HG03196 (cell line): ENCODE measurements at regions not wholly inside any gene's neighbourhood (a gene's known extent, or its start where the extent isn't known, plus 50 kb on each side); places are given as distances from the start of the nearest gene placed in this dataset.

ENCODE experiments used
- ATAC-seq: cut with Tn5 transposase; IDR thresholded peaks from one replicate; pipeline ENCODE4 v1.9.1; 2021; ENCODE audit not compliant: unreplicated experiment

- no peak for ATAC-seq
Observed at GRCh38 chr4:117786566-117786965, 247.7 kb upstream of the NDST3 start.

GRCh38 chr4:117793845-117794480 lies 240.3 kb upstream of the NDST3 start:
- ATAC-seq = no peak

GRCh38 chr4:117796677-117797076 lies 237.6 kb upstream of the NDST3 start:
- ATAC-seq = no peak

- ATAC-seq = no peak
Observed at GRCh38 chr4:117800636-117801035, 233.7 kb upstream of the NDST3 start.

- no peak for ATAC-seq
Observed at GRCh38 chr4:117801756-117802155, 232.5 kb upstream of the NDST3 start.

- no peak for ATAC-seq
Observed at GRCh38 chr4:117811731-117812130, 222.6 kb upstream of the NDST3 start.

- ATAC-seq = no peak
Observed at GRCh38 chr4:117814277-117815246, 219.7 kb upstream of the NDST3 start.

GRCh38 chr4:117817301-117817700 lies 217.0 kb upstream of the NDST3 start:
- ATAC-seq = no peak

- no peak for ATAC-seq
Observed at GRCh38 chr4:117821834-117822233, 212.5 kb upstream of the NDST3 start.

- no peak for ATAC-seq
Observed at GRCh38 chr4:117823388-117823787, 210.9 kb upstream of the NDST3 start.

- ATAC-seq = no peak
Observed at GRCh38 chr4:117825600-117825999, 208.7 kb upstream of the NDST3 start.

- no peak for ATAC-seq
Observed at GRCh38 chr4:117831060-117831683, 203.1 kb upstream of the NDST3 start.

- ATAC-seq = no peak
Observed at GRCh38 chr4:117835566-117835965, 198.7 kb upstream of the NDST3 start.

- no peak for ATAC-seq
Observed at GRCh38 chr4:117844594-117844993, 189.7 kb upstream of the NDST3 start.

GRCh38 chr4:117845270-117845669 lies 189.0 kb upstream of the NDST3 start:
- no peak for ATAC-seq

GRCh38 chr4:117847849-117848248 lies 186.4 kb upstream of the NDST3 start:
- no peak for ATAC-seq

- no peak for ATAC-seq
Observed at GRCh38 chr4:117868201-117868600, 166.1 kb upstream of the NDST3 start.

- ATAC-seq = no peak
Observed at GRCh38 chr4:117873779-117874178, 160.5 kb upstream of the NDST3 start.

- ATAC-seq = no peak
Observed at GRCh38 chr4:117874216-117874615, 160.1 kb upstream of the NDST3 start.

GRCh38 chr4:117889978-117890377 lies 144.3 kb upstream of the NDST3 start:
- no peak for ATAC-seq

- no peak for ATAC-seq
Observed at GRCh38 chr4:117893207-117893606, 141.1 kb upstream of the NDST3 start.

GRCh38 chr4:117898496-117898895 lies 135.8 kb upstream of the NDST3 start:
- ATAC-seq = no peak
